Smooth muscle cell (in vitro differentiated cells): ENCODE measurements at regions not wholly inside any gene's neighbourhood (a gene's known extent, or its start where the extent isn't known, plus 50 kb on each side); places are given as distances from the start of the nearest gene placed in this dataset.
A peak's percentile ranks its signal among the peaks of the same experiment; 100 is the strongest.

Experiments
- DNase-seq: peaks from one replicate; lab custom pipeline; 2025; ENCODE audit not compliant: unreplicated experiment; lab: John Stamatoyannopoulos, UW
- H2AFZ ChIP-seq: fragments of 200-600 bp; sonication (generic); 2 replicates; pipeline ENCODE4 v1.6.0; 2016; ENCODE audit warnings: antibody characterized with exemption, low read depth, mild to moderate bottlenecking
- H3F3A ChIP-seq: fragments of 200-600 bp; sonication (generic); 2 replicates; pipeline ENCODE4 v1.6.0; 2017; ENCODE audit warnings: antibody characterized with exemption, low read depth
- H3K27ac ChIP-seq: fragments of 200-600 bp; sonication (generic); 2 replicates; pipeline ENCODE4 v1.5.1; 2016; ENCODE audit warnings: low read depth, mild to moderate bottlenecking
- H3K27me3 ChIP-seq: fragments of 200-600 bp; sonication (generic); 2 replicates; pipeline ENCODE4 v1.6.1; 2016; ENCODE audit warnings: low read depth, mild to moderate bottlenecking
- H3K36me3 ChIP-seq: fragments of 200-600 bp; sonication (generic); 2 replicates; pipeline ENCODE4 v1.5.1; 2016; ENCODE audit warnings: low read depth
- H3K4me1 ChIP-seq: fragments of 200-600 bp; sonication (generic); 2 replicates; pipeline ENCODE4 v1.5.1; 2016; ENCODE audit warnings: low read depth
- H3K4me2 ChIP-seq: fragments of 200-600 bp; sonication (generic); 2 replicates; pipeline ENCODE4 v1.6.0; 2016; ENCODE audit warnings: mild to moderate bottlenecking
- H3K4me3 ChIP-seq: fragments of 200-600 bp; sonication (generic); 2 replicates; pipeline ENCODE4 v1.5.1; 2016; ENCODE audit warnings: mild to moderate bottlenecking
- H3K79me2 ChIP-seq: fragments of 200-600 bp; sonication (generic); 2 replicates; pipeline ENCODE4 v1.6.0; 2016; ENCODE audit warnings: low read depth, mild to moderate bottlenecking
- H3K9ac ChIP-seq: fragments of 200-600 bp; sonication (generic); 2 replicates; pipeline ENCODE4 v1.6.0; 2016; ENCODE audit warnings: low read depth
- H3K9me3 ChIP-seq: fragments of 200-600 bp; sonication (generic); replicated peaks from 2 replicates; pipeline ENCODE4 v1.5.1; 2016; ENCODE audit warnings: low read depth
- H4K20me1 ChIP-seq: fragments of 200-600 bp; sonication (generic); 2 replicates; pipeline ENCODE4 v1.6.0; 2016; ENCODE audit warnings: low read depth
- CTCF ChIP-seq: fragments of 200-600 bp; sonication (generic); IDR thresholded peaks from 2 replicates; pipeline ENCODE4 v1.5.1; 2017; ENCODE audit warnings: borderline replicate concordance, mild to moderate bottlenecking, antibody characterized with exemption; ENCODE audit not compliant: insufficient read depth, poor library complexity, severe bottlenecking
- WGBS: methylation state at CpG from one replicate; pipeline ENCODE4 v1.1.7; 2016; ENCODE audit warnings: low lambda C conversion rate; 5-methylcytosine and 5-hydroxymethylcytosine counted together

GRCh38 chr1:80607064-80607463 lies 1193.7 kb upstream of the ADGRL2 start:
- TF ChIP-seq CTCF: no peak
- no peaks in the 10 kb centered on the region for H3K36me3 ChIP-seq
- no peaks in the 10 kb centered on the region for H3K27me3 ChIP-seq
- no peaks in the 10 kb centered on the region for H3F3A ChIP-seq
- H3K4me3 ChIP-seq: no peak overlapping the region
- H3K9ac ChIP-seq: no peak overlapping the region
- H2AFZ ChIP-seq: no peak overlapping the region
- no peaks in the 10 kb centered on the region for H3K79me2 ChIP-seq
- no peak for DNase-seq
- no peaks in the 10 kb centered on the region for H4K20me1 ChIP-seq
- no peak overlapping the region for H3K27ac ChIP-seq
- H3K4me1 ChIP-seq: no peaks in the 10 kb centered on the region
- no peaks in the 10 kb centered on the region for H3K9me3 ChIP-seq
- H3K4me2 ChIP-seq: no peak overlapping the region

- WGBS: 60% methylated on average over 2 of the region's 3 CpGs
- Histone ChIP-seq H3F3A (no peaks in the 10 kb centered on the region), H3K79me2 (no peaks in the 10 kb centered on the region), H3K36me3 (no peaks in the 10 kb centered on the region), H4K20me1 (no peaks in the 10 kb centered on the region), H3K4me3 (no peak overlapping the region), H3K27ac (peak overlapping the region; percentile 27), H3K4me1 (no peaks in the 10 kb centered on the region), H3K4me2 (no peak overlapping the region), H3K9ac (no peak overlapping the region), H3K27me3 (no peaks in the 10 kb centered on the region), H2AFZ (no peak overlapping the region), H3K9me3 (no peaks in the 10 kb centered on the region)
- no peak for DNase-seq
- TF ChIP-seq CTCF: no peak
These were observed 1206.7 kb upstream of the ADGRL2 start for GRCh38 chr1:80594013-80594412.

GRCh38 chr1:80593197-80593596 lies 1207.5 kb upstream of the ADGRL2 start:
- no peaks in the 10 kb centered on the region for H3K36me3 ChIP-seq

More at GRCh38 chr1:80593197-80593596, 1207.5 kb upstream of the ADGRL2 start:
- Histone ChIP-seq H3K9me3 (no peaks in the 10 kb centered on the region), H4K20me1 (no peaks in the 10 kb centered on the region), H3K4me1 (no peaks in the 10 kb centered on the region), H3K4me3 (no peak overlapping the region), H3K27ac (no peak overlapping the region), H3K27me3 (no peaks in the 10 kb centered on the region), H3K79me2 (no peaks in the 10 kb centered on the region), H3K9ac (no peak overlapping the region), H3K4me2 (no peak overlapping the region), H2AFZ (no peak overlapping the region), H3F3A (no peaks in the 10 kb centered on the region)
- 87% methylated on average over 4 of the region's 4 CpGs for WGBS
- no peak for DNase-seq
- no peak for TF ChIP-seq CTCF
